ENCODE measurements at regions not wholly inside any gene's neighbourhood (a gene's known extent, or its start where the extent isn't known, plus 50 kb on each side); places are given as distances from the start of the nearest gene placed in this dataset.

DNA sequence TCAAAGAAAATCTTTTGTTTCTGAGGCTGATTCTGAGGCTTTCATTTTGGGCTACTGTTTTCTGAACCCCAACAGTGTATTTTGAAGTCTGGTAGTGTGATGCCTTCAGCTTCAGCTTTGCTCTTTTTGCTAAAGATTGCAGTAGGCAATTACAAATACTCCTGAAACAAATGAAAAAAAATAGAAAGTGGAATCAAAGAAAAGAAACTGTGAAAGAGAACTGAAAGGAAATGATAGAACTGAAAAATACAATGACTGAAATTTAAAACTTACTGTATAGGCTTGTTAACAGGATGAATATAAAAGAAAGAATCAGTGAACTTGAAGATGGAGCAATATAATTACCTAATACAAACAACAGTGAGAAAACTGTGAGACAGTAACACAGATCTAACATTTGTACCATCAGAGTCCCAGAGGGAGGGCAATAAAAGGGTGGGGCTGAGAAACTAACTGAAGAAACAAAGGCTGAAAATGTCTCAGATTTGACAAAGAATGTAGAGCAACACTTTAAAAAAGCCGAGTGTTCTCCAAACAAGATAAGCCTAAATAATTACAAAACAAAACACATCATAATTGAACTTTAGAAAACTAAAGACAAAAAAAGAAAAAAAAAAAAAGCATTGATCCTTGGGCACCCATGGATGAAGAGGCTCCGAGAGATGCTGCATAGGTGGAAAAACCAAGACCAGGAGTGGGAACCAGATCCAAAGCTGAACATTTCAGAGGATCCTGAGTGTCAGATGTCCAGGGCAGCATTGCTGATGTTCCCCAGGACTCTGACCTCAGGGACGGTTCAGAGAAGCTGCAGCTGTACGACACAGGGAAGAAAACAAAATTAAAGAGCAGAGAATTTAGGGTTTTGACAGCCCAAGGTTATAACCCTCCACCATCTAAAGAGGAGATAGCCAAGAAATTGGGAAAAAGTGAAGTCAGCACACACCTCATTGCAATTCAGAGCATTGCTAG lies 223.2 kb upstream of the IGFBP3 start:
- DNase-seq (ENCODE audit: low read depth in 3 of 3) = no peak

DNA sequence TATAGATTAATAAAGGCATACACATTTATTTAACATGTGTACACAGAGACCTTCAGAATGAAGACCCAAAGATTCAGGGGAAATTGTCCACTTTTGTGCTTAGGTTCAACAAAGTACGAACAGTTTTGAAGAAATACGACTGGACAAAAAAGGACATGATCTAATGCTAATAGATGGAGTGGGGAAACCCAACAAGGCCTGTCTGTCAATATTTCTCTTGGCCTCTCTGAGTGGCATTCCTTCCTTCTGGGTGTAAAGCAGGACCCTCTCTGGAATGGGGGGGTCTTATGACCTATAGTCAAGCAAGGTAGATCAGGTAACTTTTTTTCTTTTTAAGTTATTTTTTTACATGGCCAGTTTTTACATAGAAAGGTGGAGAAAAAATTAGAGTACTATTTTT lies 222.3 kb upstream of the IGFBP3 start:
- DNase-seq (ENCODE audit: low read depth in 3 of 3) = no peak

DNA sequence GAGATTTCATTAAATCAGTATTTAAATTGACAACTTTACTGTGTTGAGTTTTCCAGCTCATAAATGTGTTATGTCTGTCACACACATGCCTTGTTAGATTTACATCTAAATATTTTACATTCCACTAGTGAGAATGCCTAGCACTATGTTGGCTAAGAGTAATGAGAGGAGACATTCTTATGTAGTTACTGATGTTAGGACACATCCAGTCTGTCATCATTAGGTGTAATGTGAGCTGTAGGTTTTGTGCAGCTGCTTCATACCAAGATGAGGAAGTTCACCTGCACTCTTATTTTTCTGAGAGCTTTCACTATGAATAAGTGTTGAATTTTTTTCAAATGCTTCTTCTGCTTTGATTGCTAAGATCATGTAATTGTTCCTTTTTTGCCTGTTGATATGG lies 218.0 kb upstream of the IGFBP3 start:
- no peak for DNase-seq (ENCODE audit: low read depth in 3 of 3)

DNA sequence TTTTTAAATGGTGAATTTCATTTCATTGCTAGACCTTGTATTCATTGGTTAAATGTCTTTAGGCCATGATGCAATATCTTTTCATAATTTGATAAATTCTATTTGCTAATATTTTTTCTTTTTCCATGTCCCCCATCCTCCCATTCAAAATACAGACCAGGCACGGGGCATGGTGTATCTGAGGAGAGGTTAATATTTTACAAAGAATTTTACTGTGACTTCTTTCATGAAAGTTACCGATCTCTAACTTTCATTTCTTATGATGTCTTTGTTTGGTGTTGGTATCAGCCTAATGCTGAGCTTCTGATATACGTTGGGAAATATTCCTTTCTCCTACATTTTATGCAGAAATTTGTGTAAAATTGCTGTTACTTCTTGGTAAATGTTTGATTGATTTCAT lies 216.7 kb upstream of the IGFBP3 start:
- no peak for DNase-seq (ENCODE audit: low read depth in 3 of 3)

DNA sequence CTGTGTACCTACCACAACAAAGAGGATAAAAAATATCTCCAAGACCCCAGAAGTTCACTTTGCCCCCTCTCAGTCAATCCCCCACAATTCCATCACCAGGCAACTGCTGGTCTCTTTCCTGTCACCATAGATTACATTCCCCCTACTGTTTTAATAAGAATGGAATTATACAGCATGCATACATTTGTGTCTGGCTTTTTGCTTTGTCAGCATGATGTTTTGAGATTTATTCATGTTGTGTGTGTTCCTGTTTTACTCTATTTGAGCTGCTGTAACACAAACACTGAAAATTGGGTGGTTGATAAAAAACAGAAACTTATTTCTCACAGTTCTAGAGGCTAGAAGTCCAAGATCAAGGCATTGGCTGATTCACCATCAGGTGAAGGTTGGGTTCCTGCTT lies 214.5 kb upstream of the IGFBP3 start:
- no peak for DNase-seq (ENCODE audit: low read depth in 3 of 3)

DNA sequence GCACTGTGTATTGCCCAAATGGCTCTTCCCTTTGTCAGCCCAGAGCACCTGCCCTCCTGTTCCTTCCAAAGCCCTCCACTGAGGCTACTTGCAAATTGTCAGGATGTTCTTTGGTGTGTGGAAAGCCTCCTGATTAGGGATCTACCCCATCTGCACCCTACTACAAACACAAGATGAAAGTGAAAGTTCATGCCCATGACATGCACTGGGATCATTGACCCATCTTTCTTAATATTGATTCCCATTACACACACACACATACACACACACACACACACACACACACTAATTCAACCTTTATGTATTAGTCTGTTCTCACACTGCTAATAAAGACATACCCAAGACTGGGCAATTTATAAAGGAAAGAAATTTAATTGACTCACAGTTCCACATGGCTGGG lies 213.7 kb upstream of the IGFBP3 start:
- no peak for DNase-seq (ENCODE audit: low read depth in 3 of 3)

DNA sequence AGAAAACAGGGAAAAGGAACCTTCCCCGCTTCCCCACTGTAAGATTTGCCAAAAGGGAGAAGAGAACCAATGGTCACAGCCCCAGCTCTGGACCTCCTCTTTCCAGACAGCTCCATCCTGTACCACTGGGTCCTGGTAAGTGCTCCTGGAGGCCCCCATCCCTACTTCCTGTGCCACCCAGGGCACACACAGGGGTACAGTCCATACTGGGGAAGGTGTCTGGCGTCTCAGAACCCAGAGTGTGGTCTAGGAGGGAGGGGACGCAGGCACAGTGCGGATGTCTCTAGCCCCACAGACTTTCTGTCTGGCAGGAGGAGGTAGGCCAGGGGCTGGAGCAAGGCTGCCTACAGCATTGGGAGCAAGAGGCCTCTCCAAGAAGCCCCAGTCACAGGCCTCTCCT lies 213.3 kb upstream of the IGFBP3 start:
- no peak for DNase-seq (ENCODE audit: low read depth in 3 of 3)

DNA sequence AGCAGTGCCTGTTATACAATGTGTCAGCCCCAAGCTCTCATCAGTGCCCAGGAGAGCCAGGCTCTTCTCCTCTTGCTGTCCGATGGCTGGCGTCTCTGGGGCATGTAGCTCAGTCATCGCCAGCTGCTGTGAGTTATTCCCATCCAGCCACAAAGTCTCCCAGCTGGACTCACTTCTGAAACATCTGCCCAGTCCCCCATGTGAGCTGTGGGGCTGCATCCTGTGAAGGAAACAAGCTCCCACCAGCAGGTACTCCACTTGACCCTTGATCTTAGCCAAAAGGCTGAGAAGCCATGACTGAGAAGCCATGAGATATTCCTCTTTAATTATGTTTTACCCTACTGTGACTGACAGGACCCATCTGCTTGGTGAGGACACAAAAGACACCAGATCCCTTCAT lies 212.7 kb upstream of the IGFBP3 start:
- no peak for DNase-seq (ENCODE audit: low read depth in 3 of 3)

DNA sequence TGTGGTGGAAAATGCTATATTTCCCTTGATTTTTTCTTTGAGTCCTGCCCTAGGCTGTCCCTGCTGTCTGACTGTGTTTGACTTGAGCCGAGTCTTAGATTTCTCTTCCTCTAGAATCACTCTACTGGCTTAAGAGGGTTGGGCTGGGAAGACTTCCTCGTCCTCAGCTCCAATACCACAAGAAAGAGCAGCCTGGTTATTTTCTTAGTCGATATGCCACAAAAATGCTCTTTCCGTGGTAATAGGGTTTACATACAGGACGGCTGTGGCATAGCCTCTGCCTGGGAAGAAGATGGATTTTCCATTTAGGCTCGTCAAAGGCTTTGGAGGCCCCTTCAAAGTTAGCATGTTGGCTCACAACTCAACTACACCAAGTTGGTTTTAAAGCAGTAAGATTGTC lies 212.0 kb upstream of the IGFBP3 start:
- DNase-seq (ENCODE audit: low read depth in 3 of 3) = no peak

DNA sequence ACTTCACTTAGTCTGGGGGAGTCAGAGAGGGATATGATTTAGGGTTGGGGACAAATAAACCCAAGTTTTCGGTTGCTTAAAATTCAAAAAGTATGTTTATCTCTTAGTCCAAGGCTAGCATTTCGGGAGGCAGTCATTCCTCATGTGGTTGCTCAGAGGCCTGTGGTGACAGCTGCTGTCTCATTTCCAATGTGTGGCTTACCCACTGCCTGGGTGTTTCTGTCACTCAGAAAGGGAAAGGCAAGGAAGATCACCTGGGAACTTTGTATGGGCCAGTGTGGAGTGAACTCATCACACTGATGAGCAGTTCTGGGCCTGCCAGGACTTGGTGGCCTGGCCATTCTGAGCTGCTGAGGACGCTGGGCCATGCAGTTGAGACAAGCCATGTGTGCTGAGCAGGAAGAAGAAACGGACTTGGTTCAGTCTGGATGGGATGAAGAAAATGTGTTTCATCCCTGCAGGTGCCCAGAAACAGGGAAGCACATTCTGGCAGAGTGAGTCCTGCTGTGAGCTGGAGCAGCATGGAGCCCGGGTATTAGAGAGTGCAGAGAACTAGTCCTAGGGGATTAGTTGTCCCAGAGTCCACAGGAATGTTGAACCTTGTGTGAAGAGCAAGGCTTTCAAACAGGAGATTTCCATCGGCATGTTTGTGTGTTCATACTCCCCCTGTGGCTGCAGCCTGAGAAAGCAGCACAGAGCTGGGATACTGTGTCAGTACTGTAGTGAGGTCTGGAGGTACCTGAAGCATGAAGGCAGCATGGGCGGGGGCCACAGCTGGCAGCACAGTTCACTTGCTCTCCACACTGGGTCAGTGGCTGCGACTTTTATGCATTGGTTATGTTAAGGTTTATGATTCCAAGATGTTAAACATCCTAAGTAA lies 211.1 kb upstream of the IGFBP3 start:
- DNase-seq (ENCODE audit: low read depth in 3 of 3) = no peak

DNA sequence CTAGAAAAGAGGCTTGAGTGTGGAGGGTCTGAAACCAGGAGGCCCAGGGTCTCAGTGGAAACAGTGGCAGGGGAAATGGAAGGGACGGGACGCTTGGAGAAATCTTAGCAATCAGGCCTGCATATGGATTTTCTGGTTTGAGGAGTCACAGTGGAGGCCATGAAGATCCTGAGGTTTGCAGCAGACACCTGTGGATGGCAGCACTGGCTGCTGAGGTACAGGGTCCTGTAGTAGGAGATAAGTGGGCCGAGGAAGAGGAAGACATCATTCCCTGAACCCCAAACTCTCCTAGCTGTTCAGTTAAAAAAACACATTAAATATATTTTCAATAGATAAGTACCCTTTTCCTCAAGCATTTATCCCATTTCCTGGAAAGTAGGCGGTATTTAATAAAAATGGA lies 208.8 kb upstream of the IGFBP3 start:
- no peak for DNase-seq (ENCODE audit: low read depth in 3 of 3)

DNA sequence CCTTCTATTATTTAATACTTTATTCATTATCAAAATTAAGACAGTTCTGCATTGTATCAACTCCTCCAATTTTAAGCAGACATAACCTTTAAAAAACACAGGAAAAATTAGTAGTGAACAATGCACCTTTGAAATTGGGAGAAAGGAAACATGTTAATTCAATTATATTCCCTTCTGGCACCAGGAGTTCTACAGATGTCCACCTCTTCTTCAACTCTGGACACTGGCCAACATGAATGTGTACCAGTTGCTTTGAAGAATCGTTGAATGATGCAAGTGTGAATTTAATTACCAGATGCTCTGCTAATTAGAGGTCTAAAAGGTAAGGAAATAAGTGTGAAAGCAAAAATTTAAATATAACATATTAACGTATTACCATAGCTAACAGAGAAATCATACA lies 206.7 kb upstream of the IGFBP3 start:
- DNase-seq (ENCODE audit: low read depth in 3 of 3) = no peak

DNA sequence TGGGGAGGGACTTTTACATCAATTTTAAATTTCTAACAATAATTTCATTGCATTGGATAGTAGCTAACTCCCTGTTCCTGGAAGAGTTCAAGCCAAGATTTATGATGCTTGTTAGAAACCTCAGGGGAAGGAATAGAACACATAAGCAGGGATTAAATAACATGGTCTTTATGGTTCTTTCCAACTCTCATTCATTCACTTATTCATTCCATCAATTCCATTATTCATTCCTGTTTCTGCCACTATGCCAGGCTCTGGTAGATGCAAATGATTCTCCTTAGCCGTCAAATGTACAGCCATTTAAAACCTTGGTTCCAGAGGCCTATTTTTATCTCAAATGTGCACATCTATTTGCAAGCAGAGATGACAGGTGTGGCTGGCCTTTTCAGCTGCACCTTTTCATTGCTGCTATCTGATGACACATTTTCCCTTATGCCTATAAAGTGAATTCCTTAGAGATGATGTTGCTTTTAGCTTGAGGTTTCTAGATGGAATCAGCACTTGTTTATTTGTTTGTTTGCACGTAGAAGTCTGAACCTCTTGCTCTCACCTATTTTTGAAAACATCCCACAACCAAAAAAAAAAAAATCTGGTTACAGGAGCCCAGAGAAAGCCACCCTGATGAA lies 205.7 kb upstream of the IGFBP3 start:
- no peak for DNase-seq (ENCODE audit: low read depth in 3 of 3)

DNA sequence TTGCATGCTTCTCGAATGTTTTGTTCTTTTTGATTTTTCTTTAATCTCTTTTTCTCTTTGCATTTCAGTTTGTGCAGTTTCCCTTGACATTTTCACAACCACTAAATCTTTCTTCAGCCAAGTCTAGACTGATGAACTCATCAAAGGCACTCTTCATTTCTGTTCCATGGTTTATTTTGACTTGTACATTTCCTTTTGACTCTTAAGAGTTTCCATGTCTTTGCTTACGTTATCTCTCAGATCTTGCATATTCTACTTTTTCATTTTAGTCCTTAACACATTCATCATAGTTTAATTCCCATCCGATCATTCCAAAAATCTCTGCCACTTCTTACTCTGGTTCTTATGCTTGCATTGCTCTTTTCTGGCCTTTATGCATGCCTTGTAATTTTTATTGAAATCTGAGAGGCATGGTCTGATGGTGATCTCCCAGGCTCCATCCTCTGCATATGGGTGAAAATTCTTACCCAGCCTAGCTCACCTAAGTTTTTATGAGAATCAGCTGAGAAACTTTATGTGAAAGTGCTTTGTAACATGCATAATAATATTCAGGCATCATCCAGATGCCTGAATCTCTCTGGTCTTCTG lies 202.8 kb upstream of the IGFBP3 start:
- no peak for DNase-seq (ENCODE audit: low read depth in 3 of 3)

DNA sequence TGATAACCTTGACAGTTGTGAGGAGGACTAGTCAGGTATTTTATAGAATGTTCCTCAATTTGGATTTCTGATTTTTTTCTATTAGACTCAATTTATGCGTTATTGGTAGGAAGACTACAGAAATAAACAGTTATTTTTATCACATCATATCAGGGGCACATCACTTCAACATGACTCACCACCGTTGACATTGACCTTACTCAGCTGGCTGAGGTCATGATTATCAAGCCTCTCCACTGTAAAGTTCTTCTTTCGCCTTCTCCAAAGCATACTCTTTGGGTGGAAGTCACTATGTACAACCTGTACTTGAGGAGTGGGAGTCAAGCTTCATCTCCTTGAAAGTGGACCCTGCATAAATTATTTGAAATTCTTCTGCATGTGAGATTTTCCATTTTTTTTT lies 194.3 kb upstream of the IGFBP3 start:
- no peak for DNase-seq (ENCODE audit: low read depth in 3 of 3)

DNA sequence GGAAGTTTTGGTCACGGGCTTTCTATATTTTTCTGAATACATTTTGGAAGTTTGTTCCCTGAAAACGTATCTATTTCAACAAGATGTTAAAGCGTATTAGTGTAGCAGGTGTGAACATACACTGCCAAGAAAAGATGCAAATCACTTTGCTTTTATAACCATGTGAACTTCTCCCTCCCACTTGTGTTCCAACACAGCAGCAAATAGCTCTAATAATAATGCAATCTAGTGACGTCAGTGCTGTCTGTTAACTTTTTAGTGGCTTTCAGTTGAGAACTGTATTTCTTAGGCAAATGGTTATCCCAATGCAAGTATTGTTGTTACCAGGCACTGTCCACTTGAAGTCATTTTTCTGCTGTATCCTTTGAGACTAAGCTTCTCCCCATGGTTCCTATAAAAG lies 188.4 kb upstream of the IGFBP3 start:
- DNase-seq (ENCODE audit: low read depth in 3 of 3) = no peak

DNA sequence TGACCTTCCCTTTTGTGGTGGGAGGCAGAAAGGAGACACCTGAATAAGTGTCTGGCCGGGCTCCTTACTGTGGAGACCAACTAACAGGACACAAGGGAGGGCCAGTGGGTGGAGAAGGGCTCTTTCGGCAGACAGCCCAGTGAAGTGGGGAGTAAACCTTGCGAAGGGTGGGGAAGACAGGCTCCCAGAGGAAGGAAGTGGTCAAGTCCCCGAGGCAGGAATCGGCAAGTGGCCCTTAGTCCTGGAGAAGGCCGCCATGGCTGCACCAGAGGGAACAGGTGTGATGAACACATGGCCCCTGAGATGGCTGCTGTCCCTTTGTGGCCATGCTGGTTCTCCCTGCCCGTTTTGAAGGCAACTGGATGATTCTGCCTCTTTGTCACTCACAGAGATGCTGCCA lies 187.2 kb upstream of the IGFBP3 start:
- no peak for DNase-seq (ENCODE audit: low read depth in 3 of 3)

DNA sequence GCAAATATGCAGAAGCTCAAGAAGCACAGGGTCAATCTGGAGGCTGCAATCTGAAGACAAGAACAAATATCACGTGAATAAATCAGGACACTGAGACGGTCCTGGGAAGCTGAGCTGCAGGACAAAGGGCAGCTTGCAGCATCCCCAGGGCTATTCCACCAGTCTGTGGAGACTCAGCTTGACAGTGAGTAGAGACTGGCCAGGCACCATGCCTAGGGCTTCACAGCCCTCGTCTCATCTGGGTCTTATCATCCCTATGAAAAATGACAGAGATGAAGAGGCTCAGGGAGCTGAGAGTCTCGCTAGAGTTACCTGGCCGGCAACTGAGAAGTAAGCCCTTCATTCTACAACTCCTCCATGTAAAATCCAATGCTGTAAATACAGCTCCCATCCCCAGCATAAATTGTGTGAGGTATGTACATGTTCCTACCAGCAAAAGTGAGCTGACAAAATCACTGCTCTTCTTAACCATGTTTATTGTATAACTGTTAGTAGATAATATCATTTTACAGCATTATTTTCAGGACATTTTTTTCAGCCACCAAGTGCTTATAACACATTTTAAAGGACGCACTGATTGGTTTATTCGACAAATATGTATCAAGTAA lies 186.6 kb upstream of the IGFBP3 start:
- DNase-seq (ENCODE audit: low read depth in 3 of 3) = no peak

DNA sequence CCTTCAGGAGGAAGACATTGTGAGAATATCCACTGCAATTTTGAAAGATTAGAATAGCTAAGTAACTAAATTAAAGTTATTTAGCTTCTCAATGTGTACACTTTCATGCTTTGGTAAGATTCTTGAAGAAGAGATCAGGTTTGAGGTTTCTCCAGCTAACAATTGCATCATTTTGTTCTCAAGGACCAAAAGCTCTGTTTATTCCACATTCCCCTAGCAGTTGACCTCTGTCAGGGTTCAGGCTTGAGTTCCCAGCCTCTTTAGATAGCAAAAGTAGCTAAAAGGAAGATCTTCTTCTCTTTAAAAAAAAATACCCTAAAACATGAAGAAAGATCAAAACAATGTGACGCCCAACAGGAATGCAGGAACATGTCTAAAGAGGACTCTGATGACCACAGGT lies 179.4 kb upstream of the IGFBP3 start:
- DNase-seq (ENCODE audit: low read depth in 3 of 3) = no peak

DNA sequence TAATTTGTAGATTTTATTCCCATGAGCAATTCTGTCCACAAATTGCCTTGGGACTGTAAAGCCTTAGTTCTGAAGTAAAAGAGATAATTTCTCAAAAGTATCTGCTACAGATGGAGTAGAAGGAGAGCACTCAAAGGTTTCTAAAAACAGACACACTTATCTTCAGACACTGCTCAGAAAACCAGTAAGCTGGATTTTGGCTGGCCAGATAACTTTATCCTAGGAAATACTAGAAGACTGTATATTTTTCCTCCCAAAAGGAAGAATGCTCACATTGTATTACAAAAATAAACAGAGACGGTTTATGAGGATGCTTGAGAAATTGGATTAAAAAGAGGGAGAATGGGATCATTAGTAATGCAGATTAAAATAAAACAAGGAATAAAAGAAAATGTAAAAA lies 178.0 kb upstream of the IGFBP3 start:
- no peak for DNase-seq (ENCODE audit: low read depth in 3 of 3)

DNA sequence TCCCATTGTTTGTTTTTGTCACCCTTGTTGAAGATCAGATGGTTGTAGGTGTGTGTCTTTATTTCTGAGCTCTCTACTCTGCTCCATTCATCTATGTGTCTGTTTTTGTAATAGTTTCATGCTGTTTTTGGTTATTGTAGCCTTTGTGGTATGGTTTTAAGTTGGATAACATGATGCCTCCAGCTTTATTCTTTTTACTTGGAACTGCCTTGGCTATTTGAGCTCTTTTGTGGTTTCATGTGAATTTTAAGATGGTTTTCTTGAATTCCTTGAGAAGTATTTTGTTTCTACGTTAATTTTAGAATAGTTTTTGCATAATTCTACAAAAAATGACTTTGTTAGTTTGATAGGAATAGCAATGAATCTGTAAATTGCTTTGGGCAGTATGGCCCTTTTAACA lies 170.0 kb upstream of the IGFBP3 start:
- DNase-seq (ENCODE audit: low read depth in 3 of 3) = no peak

DNA sequence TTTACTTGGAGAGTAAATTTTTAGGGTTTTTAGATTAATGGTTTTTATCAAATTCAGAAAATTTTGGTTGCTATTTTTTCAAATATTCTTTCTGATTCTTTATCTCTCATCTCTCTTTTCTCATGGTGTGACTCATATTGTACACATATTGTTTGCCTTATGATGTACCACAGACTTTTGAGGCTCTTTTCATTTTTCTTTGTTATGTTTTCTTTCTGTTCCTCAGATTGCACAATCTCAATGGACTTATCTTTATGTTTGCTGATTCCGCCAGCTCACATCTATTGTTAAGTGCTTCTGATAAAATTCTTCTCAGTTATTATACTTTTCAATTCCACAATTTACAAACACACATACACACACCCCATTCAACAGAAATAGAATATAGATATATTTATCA lies 168.2 kb upstream of the IGFBP3 start:
- no peak for DNase-seq (ENCODE audit: low read depth in 3 of 3)
